Lung microvascular endothelial cell (primary cell): ENCODE measurements at regions not wholly inside any gene's neighbourhood (a gene's known extent, or its start where the extent isn't known, plus 50 kb on each side); places are given as distances from the start of the nearest gene placed in this dataset.
"Not testable (repeated sequence)": the region's sequence is repeated elsewhere in the genome, so short reads cannot be mapped to it uniquely, and the experiment has no call there.

ENCODE experiments used
- DNase-seq, 2 donors: peaks; one replicate each; pipeline versions ENCODE4 v3.0.0 to v3.0.0-alpha.2; 2010; ENCODE audit warnings: low read depth in 2 of 2

- no peak for DNase-seq
Measured at GRCh38 chr3:157858821-157859220, 247.4 kb downstream of the SHOX2 start.

GRCh38 chr3:157857440-157857839 is 248.8 kb downstream of the SHOX2 start:
- DNase-seq: no peak

GRCh38 chr3:157856078-157856939 is 249.9 kb downstream of the SHOX2 start:
- no peak for DNase-seq

GRCh38 chr3:157845839-157846238 is 260.4 kb downstream of the SHOX2 start:
- DNase-seq: not testable (repeated sequence)

- DNase-seq: no peak
Measured at GRCh38 chr3:157844800-157845565, 261.2 kb downstream of the SHOX2 start.

- DNase-seq: no peak
Measured at GRCh38 chr3:157844216-157844615, 262.0 kb downstream of the SHOX2 start.

- no peak for DNase-seq
Measured at GRCh38 chr3:157841029-157841428, 265.2 kb downstream of the SHOX2 start.

- peak in 1 of 2 donors; percentile 7 for DNase-seq
Measured at GRCh38 chr3:157840564-157840963, 265.7 kb downstream of the SHOX2 start.

GRCh38 chr3:157838457-157838856 is 267.8 kb downstream of the SHOX2 start:
- DNase-seq: no peak

GRCh38 chr3:157837336-157837735 is 268.9 kb downstream of the SHOX2 start:
- no peak for DNase-seq

GRCh38 chr3:157836022-157836421 is 270.2 kb downstream of the SHOX2 start:
- DNase-seq: no peak

GRCh38 chr3:157832588-157832987 is 273.6 kb downstream of the SHOX2 start:
- no peak for DNase-seq

- DNase-seq: no peak
Measured at GRCh38 chr3:157830556-157831236, 275.5 kb downstream of the SHOX2 start.

- no peak for DNase-seq
Measured at GRCh38 chr3:157829786-157830185, 276.4 kb downstream of the SHOX2 start.

GRCh38 chr3:157824281-157824680 is 281.9 kb downstream of the SHOX2 start:
- no peak for DNase-seq

GRCh38 chr3:157823050-157823449 is 283.2 kb downstream of the SHOX2 start:
- no peak for DNase-seq

- no peak for DNase-seq
Measured at GRCh38 chr3:157820157-157820517, 286.1 kb downstream of the SHOX2 start.

GRCh38 chr3:157819270-157820156 is 286.7 kb downstream of the SHOX2 start:
- DNase-seq: no peak

GRCh38 chr3:157816896-157817295 is 289.3 kb downstream of the SHOX2 start:
- no peak for DNase-seq

- DNase-seq: no peak
Measured at GRCh38 chr3:157816296-157816695, 289.9 kb downstream of the SHOX2 start.

- DNase-seq: no peak
Measured at GRCh38 chr3:157815739-157816138, 290.5 kb downstream of the SHOX2 start.
